HepG2 (cell line): ENCODE measurements at regions not wholly inside any gene's neighbourhood (a gene's known extent, or its start where the extent isn't known, plus 50 kb on each side); places are given as distances from the start of the nearest gene placed in this dataset.

ENCODE experiments used
- ATAC-seq: fragments of 200-7000 bp; cut with Tn5 transposase; 3 replicates; pipeline ENCODE4 v1.9.1; 2020; ENCODE audit warnings: mild to moderate bottlenecking, moderate library complexity
- BruUV-seq: library from RNA; stranded (reverse); fragments of 400-500 nt; replicated peaks from 2 replicates; lab custom pipeline; 2021; lab: Mats Ljungman, UMichigan
- CTCF ChIA-PET: fragments of 300-600 bp; formaldehyde crosslinking; extraction: SDS; loops from one replicate; lab custom pipeline; 2021; ENCODE audit warnings: low total read pairs, inconsistent platforms, low intra/inter-chr PET ratio; lab: Yijun Ruan, JAX
- POLR2A ChIA-PET: fragments of 350-600 bp; sonication (Branson Sonifier 250); formaldehyde crosslinking; loops from one replicate; lab custom pipeline; 2020; ENCODE audit warnings: antibody characterized with exemption, inconsistent platforms; lab: Yijun Ruan, JAX
- DNase-seq: peaks from one replicate; pipeline ENCODE4 v3.0.0-alpha.2; 2015; ENCODE audit warnings: low spot score
- FAIRE-seq: peaks from 3 replicates; lab custom pipeline; 2011; peaks lifted over from hg19 to GRCh38; lab: Jason Lieb, UNC
- H2AFZ ChIP-seq: one replicate; pipeline ENCODE4 v1.6.1; 2011; ENCODE audit warnings: low read length, inconsistent platforms
- H3K27ac ChIP-seq: fragments of 300-600 bp; 3 replicates; pipeline ENCODE4 v1.8.0; 2011; ENCODE audit warnings: mixed run types, mild to moderate bottlenecking, mixed read lengths, low read length, inconsistent platforms; ENCODE audit not compliant: insufficient read depth; ENCODE audit errors: extremely low read length
- H3K27me3 ChIP-seq, 2 experiments: fragments of 200-600 bp in 1 of 2; 2 replicates in 1 of 2; 3 replicates in 1 of 2; pipeline versions ENCODE4 v1.6.0 to v1.8.0; 2011; ENCODE audit warnings: low read length in 2 of 2, mild to moderate bottlenecking in 2 of 2, moderate library complexity in 2 of 2, inconsistent platforms in 1 of 2; ENCODE audit not compliant: insufficient read depth in 2 of 2, control insufficient read depth in 1 of 2
- H3K36me3 ChIP-seq, 2 experiments: fragments of 200-600 bp in 1 of 2; replicated peaks in 1 of 2; 2 replicates in 1 of 2; 3 replicates in 1 of 2; pipeline versions ENCODE4 v1.5.1 to v1.8.0; 2011; ENCODE audit warnings: low read length in 2 of 2, inconsistent platforms in 1 of 2; ENCODE audit not compliant: insufficient read depth in 2 of 2, control insufficient read depth in 1 of 2
- H3K4me1 ChIP-seq: 2 replicates; pipeline ENCODE4 v1.5.1; 2012; ENCODE audit warnings: low read length, inconsistent platforms; ENCODE audit not compliant: insufficient read depth
- H3K4me2 ChIP-seq: 2 replicates; pipeline ENCODE4 v1.6.0; 2011; ENCODE audit warnings: low read depth, low read length, inconsistent platforms
- H3K4me3 ChIP-seq, 3 experiments: fragments of 200-600 bp in 1 of 3; sonication (generic), shearing (Covaris generic) in 1 of 3; replicated peaks in 1 of 3; 2 replicates each; pipeline ENCODE4 v1.5.1; 2011 to 2016; ENCODE audit warnings: low read length in 3 of 3, inconsistent platforms in 2 of 3, low read depth in 2 of 3, mild to moderate bottlenecking in 2 of 3, control low read depth in 1 of 3, mixed read lengths in 1 of 3; ENCODE audit not compliant: insufficient read depth in 1 of 3
- H3K79me2 ChIP-seq: one replicate; pipeline ENCODE4 v1.6.1; 2011; ENCODE audit warnings: low read length, inconsistent platforms; ENCODE audit not compliant: insufficient read depth
- H3K9ac ChIP-seq: 2 replicates; pipeline ENCODE4 v1.6.0; 2011; ENCODE audit warnings: mild to moderate bottlenecking, low read depth, low read length, inconsistent platforms; ENCODE audit not compliant: insufficient read depth
- H3K9me3 ChIP-seq: 2 replicates; pipeline ENCODE4 v1.5.1; 2012; ENCODE audit warnings: mild to moderate bottlenecking, low read length
- H4K20me1 ChIP-seq: 2 replicates; pipeline ENCODE4 v1.6.0; 2011; ENCODE audit warnings: inconsistent platforms, mild to moderate bottlenecking, low read length, moderate library complexity; ENCODE audit not compliant: insufficient read depth
- MBNL3 ChIP-seq: fragments of 250-450 bp; sonication (Bioruptor Pico); conservative IDR thresholded peaks from 2 replicates; pipeline ENCODE4 v1.8.0; 2022; ENCODE audit warnings: mild to moderate bottlenecking, inconsistent platforms
- MYNN ChIP-seq: sonication (generic); formaldehyde crosslinking; IDR thresholded peaks from 2 replicates; pipeline ENCODE4 v1.4.0; 2020; ENCODE audit warnings: mild to moderate bottlenecking, low read depth, missing genetic modification reagents
- NFATC3 ChIP-seq: sonication (generic); formaldehyde crosslinking; IDR thresholded peaks from 2 replicates; pipeline ENCODE4 v1.5.1; 2020; ENCODE audit warnings: mild to moderate bottlenecking, missing genetic modification reagents
- NR2F1 ChIP-seq, 2 experiments: fragments of 450-650 bp in 1 of 2; formaldehyde crosslinking in 1 of 2; IDR thresholded peaks; 2 replicates each; pipeline versions ENCODE4 v1.5.0 to v1.6.1; 2016 to 2020; ENCODE audit warnings: mild to moderate bottlenecking in 1 of 2, missing compliant biosample characterization in 1 of 2, missing genetic modification reagents in 1 of 2, moderate library complexity in 1 of 2
- NR2F6 ChIP-seq, 2 experiments: IDR thresholded peaks; 2 replicates each; pipeline ENCODE4 v1.6.1; 2016; ENCODE audit warnings: antibody characterized with exemption in 1 of 2, mild to moderate bottlenecking in 1 of 2
- TRIM24 ChIP-seq: sonication (generic); formaldehyde crosslinking; IDR thresholded peaks from 2 replicates; pipeline ENCODE4 v1.8.0; 2022; ENCODE audit warnings: mild to moderate bottlenecking, missing genetic modification reagents
- YY1 ChIP-seq: IDR thresholded peaks from 2 replicates; pipeline ENCODE4 v1.6.1; 2011; ENCODE audit warnings: low read length, low read depth, moderate library complexity, mild to moderate bottlenecking; ENCODE audit not compliant: insufficient read depth, insufficient replicate concordance
- ZNF17 ChIP-seq: sonication (generic); formaldehyde crosslinking; IDR thresholded peaks from 2 replicates; pipeline ENCODE4 v1.5.0; 2020; ENCODE audit warnings: mild to moderate bottlenecking, missing genetic modification reagents
- ZSCAN12 ChIP-seq: sonication (generic); formaldehyde crosslinking; IDR thresholded peaks from 2 replicates; pipeline ENCODE4 v1.9.0; 2021; ENCODE audit warnings: mild to moderate bottlenecking, missing genetic modification reagents
- WGBS: methylation state at CpG from one replicate; pipeline ENCODE4 v1.1.6; 2017; ENCODE audit warnings: low lambda C conversion rate; 5-methylcytosine and 5-hydroxymethylcytosine counted together
- in situ Hi-C: cut with HindIII; loops from 2 replicates; pipeline ENCODE4 v1.10.0; 2017; ENCODE audit warnings: low pct_unique_long_range_greater_than_20kb; ENCODE audit not compliant: extremely low pct_ligation_motif_present
- intact Hi-C: fragments of 100-400 bp; cut with micrococcal nuclease; formaldehyde crosslinking; loops from one replicate; pipeline ENCODE4 v1.10.0; 2022; ENCODE audit not compliant: unreplicated experiment
- TF ChIP-seq, protein P1 (sequence below): sonication (generic); formaldehyde crosslinking; IDR thresholded peaks from 2 replicates; pipeline ENCODE4 v1.4.0; 2020; ENCODE audit warnings: mild to moderate bottlenecking, missing genetic modification reagents
- TF ChIP-seq, protein P2 (sequence below): sonication (generic); formaldehyde crosslinking; IDR thresholded peaks from 2 replicates; pipeline ENCODE4 v1.4.0; 2020; ENCODE audit warnings: missing genetic modification reagents

DNA sequence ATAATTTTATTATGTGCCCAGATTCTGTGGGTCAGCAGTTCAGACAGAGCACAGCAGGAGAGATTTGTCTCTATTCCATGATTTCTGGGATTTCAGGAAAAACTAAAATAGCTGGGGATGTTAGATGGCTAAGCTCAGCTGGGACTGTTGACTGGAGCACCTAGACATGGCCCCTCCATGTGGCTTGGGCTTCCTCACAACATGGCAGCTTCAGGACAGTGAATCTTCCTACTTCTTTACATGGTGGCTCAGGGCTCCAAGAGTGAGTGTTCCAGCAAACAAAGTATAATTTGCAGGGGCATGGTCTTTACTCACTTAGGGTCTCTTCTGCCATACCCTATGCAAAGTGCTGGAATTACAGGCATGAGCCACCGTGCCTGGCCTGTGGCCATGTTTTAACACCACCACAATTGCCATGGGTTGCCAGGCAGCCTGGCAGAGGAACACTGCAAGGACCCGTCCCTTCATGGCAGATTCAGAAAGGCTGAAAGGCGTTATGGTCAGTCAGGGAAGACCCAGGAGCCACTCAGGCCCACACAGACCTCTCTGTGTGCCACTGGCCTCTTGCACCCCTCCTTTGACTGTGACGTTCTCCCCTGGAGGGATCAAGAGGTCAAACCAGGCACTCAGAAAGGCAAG is 50.8 kb upstream of the ZMIZ1 start:
- no peak overlapping the region for H3K27ac ChIP-seq
- no peak for DNase-seq
- BruUV-seq, result no TSS peak

More for the DNA sequence above, 50.8 kb upstream of the ZMIZ1 start:
- Histone ChIP-seq H4K20me1 (no peaks in the 10 kb centered on the region), H3K4me1 (peaks cover 58% of the 10 kb centered on the region), H3K9ac (no peak overlapping the region), H3K4me2 (no peak overlapping the region; the same call in 1 of the 2 replicates), H3K9me3 (no peaks in the 10 kb centered on the region), H2AFZ (no peak overlapping the region), H3K36me3 (no peaks in the 10 kb centered on the region), H3K4me3 (no peak overlapping the region), H3K27me3 (peaks cover 6 to 38% of the 10 kb centered on the region in 2 experiments; a peak in 4 of 5 replicates), H3K79me2 (no peaks in the 10 kb centered on the region)
- in situ Hi-C loops (no loop called here), intact Hi-C loops (no loop called here)
- WGBS, result 0% methylated on average over 1 of the region's 4 CpGs
- ATAC-seq (no peak), FAIRE-seq (no peak)
- ChIA-PET POLR2A (interaction anchor here (0.5 kb wide), 1 partner anchor 8 kb away, joined by 3 read pairs; no protein-coding TSS in a partner anchor), CTCF (no interaction called here)
- TF ChIP-seq YY1 (no peak), ZSCAN12 (CRISPR knock-in tag) (no peak), NR2F1 (CRISPR knock-in tag; IDR thresholded peaks at IDR 0.05) (0 out of 4 replicates have a peak, but pooled peaks have one; percentile 31 to 43), NR2F6 (IDR thresholded peaks at IDR 0.05) (peak; percentile 21; the same call in 1 of the 2 replicates), NR2F6 (CRISPR knock-in tag; IDR thresholded peaks at IDR 0.05) (0 out of 2 replicates have a peak, but pooled peaks have one; percentile 26), TRIM24 (CRISPR knock-in tag) (no peak), ZNF17 (CRISPR knock-in tag) (no peak), MYNN (CRISPR knock-in tag) (no peak), NFATC3 (no peak), MBNL3 (CRISPR knock-in tag) (no peak)
- TF ChIP-seq, protein P1, sequence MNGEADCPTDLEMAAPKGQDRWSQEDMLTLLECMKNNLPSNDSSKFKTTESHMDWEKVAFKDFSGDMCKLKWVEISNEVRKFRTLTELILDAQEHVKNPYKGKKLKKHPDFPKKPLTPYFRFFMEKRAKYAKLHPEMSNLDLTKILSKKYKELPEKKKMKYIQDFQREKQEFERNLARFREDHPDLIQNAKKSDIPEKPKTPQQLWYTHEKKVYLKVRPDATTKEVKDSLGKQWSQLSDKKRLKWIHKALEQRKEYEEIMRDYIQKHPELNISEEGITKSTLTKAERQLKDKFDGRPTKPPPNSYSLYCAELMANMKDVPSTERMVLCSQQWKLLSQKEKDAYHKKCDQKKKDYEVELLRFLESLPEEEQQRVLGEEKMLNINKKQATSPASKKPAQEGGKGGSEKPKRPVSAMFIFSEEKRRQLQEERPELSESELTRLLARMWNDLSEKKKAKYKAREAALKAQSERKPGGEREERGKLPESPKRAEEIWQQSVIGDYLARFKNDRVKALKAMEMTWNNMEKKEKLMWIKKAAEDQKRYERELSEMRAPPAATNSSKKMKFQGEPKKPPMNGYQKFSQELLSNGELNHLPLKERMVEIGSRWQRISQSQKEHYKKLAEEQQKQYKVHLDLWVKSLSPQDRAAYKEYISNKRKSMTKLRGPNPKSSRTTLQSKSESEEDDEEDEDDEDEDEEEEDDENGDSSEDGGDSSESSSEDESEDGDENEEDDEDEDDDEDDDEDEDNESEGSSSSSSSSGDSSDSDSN, result no peak
- TF ChIP-seq, protein P2, sequence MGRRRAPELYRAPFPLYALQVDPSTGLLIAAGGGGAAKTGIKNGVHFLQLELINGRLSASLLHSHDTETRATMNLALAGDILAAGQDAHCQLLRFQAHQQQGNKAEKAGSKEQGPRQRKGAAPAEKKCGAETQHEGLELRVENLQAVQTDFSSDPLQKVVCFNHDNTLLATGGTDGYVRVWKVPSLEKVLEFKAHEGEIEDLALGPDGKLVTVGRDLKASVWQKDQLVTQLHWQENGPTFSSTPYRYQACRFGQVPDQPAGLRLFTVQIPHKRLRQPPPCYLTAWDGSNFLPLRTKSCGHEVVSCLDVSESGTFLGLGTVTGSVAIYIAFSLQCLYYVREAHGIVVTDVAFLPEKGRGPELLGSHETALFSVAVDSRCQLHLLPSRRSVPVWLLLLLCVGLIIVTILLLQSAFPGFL (CRISPR knock-in tag), result no peak
